Endothelial cell of umbilical vein (primary cell): ENCODE measurements at regions not wholly inside any gene's neighbourhood (a gene's known extent, or its start where the extent isn't known, plus 50 kb on each side); places are given as distances from the start of the nearest gene placed in this dataset.

Experiments used
- BruUV-seq: library from RNA; stranded (reverse); fragments of 400-500 nt; replicated peaks from 2 replicates; lab custom pipeline; 2021; lab: Mats Ljungman, UMichigan
- CTCF ChIA-PET: fragments of 300-600, 350-600 bp; sonication (Branson Sonifier 250); formaldehyde crosslinking; loops from one replicate; lab custom pipeline; 2021; ENCODE audit warnings: antibody characterized with exemption, inconsistent platforms; lab: Charles Lee
- POLR2A ChIA-PET: fragments of 300-600, 350-600 bp; sonication (Branson Sonifier 250); formaldehyde crosslinking; loops from one replicate; lab custom pipeline; 2021; ENCODE audit warnings: antibody characterized with exemption, inconsistent platforms; lab: Charles Lee
- DNase-seq: peaks from one replicate; pipeline ENCODE4 v3.0.0-alpha.2; 2011; ENCODE audit warnings: low read depth, low spot score
- FAIRE-seq: peaks from 2 replicates; lab custom pipeline; 2011; peaks lifted over from hg19 to GRCh38; lab: Jason Lieb, UNC
- H2AFZ ChIP-seq: 2 replicates; pipeline ENCODE4 v1.6.0; 2012; ENCODE audit warnings: low read depth, low read length, control low read depth, inconsistent platforms
- H3K27ac ChIP-seq: 2 replicates; pipeline ENCODE4 v1.5.1; 2011; ENCODE audit warnings: low read depth, mild to moderate bottlenecking, control low read depth, low read length, moderate library complexity; ENCODE audit not compliant: insufficient read depth
- H3K27me3 ChIP-seq, 2 experiments: 2 replicates each; pipeline versions ENCODE4 v1.6.0 to v1.6.1; 2011; ENCODE audit warnings: low read length in 2 of 2, mixed read lengths in 1 of 2; ENCODE audit not compliant: control insufficient read depth in 2 of 2, insufficient read depth in 2 of 2
- H3K36me3 ChIP-seq, 2 experiments: 2 replicates in 1 of 2; 3 replicates in 1 of 2; pipeline ENCODE4 v1.5.1; 2011; ENCODE audit warnings: low read length in 2 of 2, mild to moderate bottlenecking in 1 of 2, moderate library complexity in 1 of 2; ENCODE audit not compliant: control insufficient read depth in 2 of 2, insufficient read depth in 2 of 2; ENCODE audit errors: extremely low read depth in 1 of 2
- H3K4me1 ChIP-seq: 3 replicates; pipeline ENCODE4 v1.5.1; 2011; ENCODE audit warnings: mild to moderate bottlenecking, low read length; ENCODE audit not compliant: control insufficient read depth, insufficient read depth; ENCODE audit errors: extremely low read depth
- H3K4me2 ChIP-seq: 2 replicates; pipeline ENCODE4 v1.6.1; 2011; ENCODE audit warnings: low read length, control low read depth, mixed read lengths; ENCODE audit not compliant: insufficient read depth
- H3K4me3 ChIP-seq, 3 experiments: fragments of 200-600 bp in 1 of 3; sonication (generic), shearing (Covaris generic) in 1 of 3; replicated peaks in 1 of 3; 2 replicates each; pipeline ENCODE4 v1.5.1; 2011 to 2016; ENCODE audit warnings: control low read depth in 3 of 3, low read length in 3 of 3, mild to moderate bottlenecking in 2 of 3, inconsistent platforms in 1 of 3, low read depth in 1 of 3, moderate library complexity in 1 of 3; ENCODE audit not compliant: insufficient read depth in 1 of 3
- H3K79me2 ChIP-seq: 2 replicates; pipeline ENCODE4 v1.6.0; 2012; ENCODE audit warnings: low read length, inconsistent platforms; ENCODE audit not compliant: control insufficient read depth, insufficient read depth
- H3K9ac ChIP-seq: replicated peaks from 2 replicates; pipeline ENCODE3; 2011; ENCODE audit warnings: low read length, control low read depth; ENCODE audit not compliant: insufficient read depth; ENCODE audit errors: extremely low read depth
- H3K9me1 ChIP-seq: replicated peaks from 3 replicates; pipeline ENCODE4 v1.6.0; 2011; ENCODE audit warnings: mild to moderate bottlenecking, low read length; ENCODE audit not compliant: control insufficient read depth, insufficient read depth; ENCODE audit errors: extremely low read depth
- H3K9me3 ChIP-seq: replicated peaks from 2 replicates; pipeline ENCODE4 v1.5.1; 2012; ENCODE audit warnings: low read length, inconsistent platforms; ENCODE audit not compliant: control insufficient read depth, insufficient read depth
- H4K20me1 ChIP-seq: replicated peaks from 2 replicates; pipeline ENCODE3; 2011; ENCODE audit warnings: mild to moderate bottlenecking, low read length; ENCODE audit not compliant: control insufficient read depth, insufficient read depth; ENCODE audit errors: extremely low read depth
- EZH2 ChIP-seq: IDR thresholded peaks from 2 replicates; pipeline ENCODE4 v1.6.1; 2012; ENCODE audit warnings: borderline replicate concordance, low read depth, mild to moderate bottlenecking, moderate library complexity, low read length, inconsistent platforms; ENCODE audit not compliant: severe bottlenecking
- FOS ChIP-seq: IDR thresholded peaks from 2 replicates; pipeline ENCODE4 v1.6.1; 2011; ENCODE audit warnings: mild to moderate bottlenecking, low read length, moderate library complexity, borderline replicate concordance; ENCODE audit not compliant: insufficient read depth
- GATA2 ChIP-seq: IDR thresholded peaks from 2 replicates; pipeline ENCODE4 v1.7.0; 2011; ENCODE audit warnings: low read depth, mild to moderate bottlenecking, moderate library complexity, mixed read lengths, low read length; ENCODE audit not compliant: insufficient read length, insufficient read depth
- JUN ChIP-seq: IDR thresholded peaks from 2 replicates; pipeline ENCODE4 v1.6.1; 2011; ENCODE audit warnings: borderline replicate concordance, low read depth; ENCODE audit not compliant: insufficient read length, insufficient read depth
- MYC ChIP-seq: IDR thresholded peaks from one replicate; pipeline ENCODE4 v1.6.1; 2011; ENCODE audit warnings: mild to moderate bottlenecking, low read depth, low read length
- POLR2A ChIP-seq: IDR thresholded peaks from 2 replicates; pipeline ENCODE4 v1.6.1; 2012; ENCODE audit warnings: low read depth, mild to moderate bottlenecking, control low read depth, low read length
- POLR2AphosphoS5 ChIP-seq: IDR thresholded peaks from 2 replicates; pipeline ENCODE4 v1.6.1; 2012; ENCODE audit warnings: low read depth, mild to moderate bottlenecking, control low read depth, low read length, moderate library complexity; ENCODE audit not compliant: insufficient read depth
- dilution Hi-C: fragments of 300-500 bp; cut with MboI; formaldehyde crosslinking; loops from one replicate; pipeline ENCODE4 v1.15.0; 2019; ENCODE audit warnings: low sequenced_read_pairs; ENCODE audit not compliant: extremely low pct_ligation_motif_present
- intact Hi-C: fragments of 100-400 bp; cut with micrococcal nuclease; formaldehyde crosslinking; loops from one replicate; pipeline ENCODE4 v1.10.0; 2022
- TF ChIP-seq, protein P1 (sequence below): IDR thresholded peaks from 2 replicates; pipeline ENCODE4 v1.6.1; 2011; ENCODE audit not compliant: insufficient read depth, insufficient read length
- TF ChIP-seq, protein P2 (sequence below), 2 donors: IDR thresholded peaks; 1 replicate in 1 of 2; 2 replicates in 1 of 2; pipeline ENCODE4 v1.5.1; 2011; ENCODE audit warnings: low read length in 2 of 2, mild to moderate bottlenecking in 2 of 2, moderate library complexity in 2 of 2, control low read depth in 1 of 2, inconsistent platforms in 1 of 2, low read depth in 1 of 2; ENCODE audit not compliant: insufficient read depth in 1 of 2; ENCODE audit errors: extremely low read depth in 1 of 2

DNA sequence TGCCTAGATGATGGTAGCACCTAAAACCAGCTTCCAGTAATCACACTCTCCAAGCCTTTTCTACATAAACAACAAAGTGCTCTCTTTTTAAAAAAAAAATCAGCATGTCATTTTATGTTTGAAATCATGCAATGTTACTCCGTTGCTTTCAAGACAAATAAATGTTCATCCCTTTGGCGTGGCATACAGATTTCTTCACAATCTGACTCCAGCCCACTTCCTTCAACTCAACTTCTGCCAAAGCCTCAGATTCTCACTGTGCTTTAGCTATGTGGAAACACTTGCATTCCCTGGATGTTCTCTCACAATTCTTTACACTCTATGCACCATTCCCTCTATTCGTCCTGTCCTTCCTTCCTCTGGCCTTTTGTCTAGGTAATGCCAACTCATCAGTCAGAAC lies 206.3 kb upstream of the BLID start:
- Histone ChIP-seq H3K79me2 (no peaks in the 10 kb centered on the region), H3K27ac (no peak overlapping the region), H3K36me3 (no peaks in the 10 kb centered on the region), H3K9me3 (no peaks in the 10 kb centered on the region), H2AFZ (no peak overlapping the region), H3K4me2 (no peak overlapping the region), H3K27me3 (peaks cover 0 to 1% of the 10 kb centered on the region in 2 experiments), H3K4me3 (no peak overlapping the region), H3K4me1 (no peaks in the 10 kb centered on the region), H3K9me1 (no peaks in the 10 kb centered on the region), H3K9ac (no peak overlapping the region), H4K20me1 (no peaks in the 10 kb centered on the region)
- FAIRE-seq: no peak
- TF ChIP-seq, protein P1, sequence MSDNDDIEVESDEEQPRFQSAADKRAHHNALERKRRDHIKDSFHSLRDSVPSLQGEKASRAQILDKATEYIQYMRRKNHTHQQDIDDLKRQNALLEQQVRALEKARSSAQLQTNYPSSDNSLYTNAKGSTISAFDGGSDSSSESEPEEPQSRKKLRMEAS: no peak
- no peak for TF ChIP-seq POLR2A
- TF ChIP-seq FOS: no peak
- TF ChIP-seq MYC: no peak
- TF ChIP-seq POLR2AphosphoS5: no peak
- dilution Hi-C loops: no loop called here
- ChIA-PET CTCF (no interaction called here), POLR2A (no interaction called here)
- intact Hi-C loops: no loop called here
- BruUV-seq: no TSS peak
- DNase-seq: no peak

DNA sequence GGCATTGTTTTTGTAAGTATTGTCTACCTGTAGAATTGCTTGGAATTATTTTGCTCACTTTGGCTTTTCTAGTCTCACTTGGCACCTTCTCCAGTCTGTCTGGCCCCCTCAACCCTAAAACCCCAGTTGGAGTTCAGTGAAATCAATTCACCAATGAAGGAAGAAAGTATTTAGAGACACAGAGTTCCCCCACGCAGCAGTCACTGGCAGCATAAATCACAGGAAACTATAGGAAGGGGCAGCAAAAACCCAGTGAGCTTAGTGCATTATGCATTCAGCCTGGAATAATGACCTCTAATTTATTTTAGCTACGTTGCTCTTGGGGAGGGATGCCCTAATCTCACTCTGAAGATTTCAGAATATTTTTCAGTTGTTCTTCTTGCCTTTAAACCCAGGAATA lies 204.7 kb upstream of the BLID start:
- peaks cover 0 to 1% of the 10 kb centered on the region in 2 experiments for H3K27me3 ChIP-seq
- no peak for FAIRE-seq
- H3K4me2 ChIP-seq: no peak overlapping the region
- dilution Hi-C loops (no loop called here), intact Hi-C loops (no loop called here)
- DNase-seq: no peak
- ChIA-PET CTCF (no interaction called here), POLR2A (no interaction called here)
- no peaks in the 10 kb centered on the region for H3K9me3 ChIP-seq
- no peak overlapping the region for H3K9ac ChIP-seq
- H3K79me2 ChIP-seq: no peaks in the 10 kb centered on the region
- no peak overlapping the region for H3K4me3 ChIP-seq
- no peaks in the 10 kb centered on the region for H3K36me3 ChIP-seq
- no peaks in the 10 kb centered on the region for H3K4me1 ChIP-seq
- H4K20me1 ChIP-seq: no peaks in the 10 kb centered on the region
- BruUV-seq: no TSS peak
- no peaks in the 10 kb centered on the region for H3K9me1 ChIP-seq
- no peak for TF ChIP-seq GATA2
- no peak for TF ChIP-seq POLR2A
- no peak for TF ChIP-seq EZH2
- TF ChIP-seq, protein P2, sequence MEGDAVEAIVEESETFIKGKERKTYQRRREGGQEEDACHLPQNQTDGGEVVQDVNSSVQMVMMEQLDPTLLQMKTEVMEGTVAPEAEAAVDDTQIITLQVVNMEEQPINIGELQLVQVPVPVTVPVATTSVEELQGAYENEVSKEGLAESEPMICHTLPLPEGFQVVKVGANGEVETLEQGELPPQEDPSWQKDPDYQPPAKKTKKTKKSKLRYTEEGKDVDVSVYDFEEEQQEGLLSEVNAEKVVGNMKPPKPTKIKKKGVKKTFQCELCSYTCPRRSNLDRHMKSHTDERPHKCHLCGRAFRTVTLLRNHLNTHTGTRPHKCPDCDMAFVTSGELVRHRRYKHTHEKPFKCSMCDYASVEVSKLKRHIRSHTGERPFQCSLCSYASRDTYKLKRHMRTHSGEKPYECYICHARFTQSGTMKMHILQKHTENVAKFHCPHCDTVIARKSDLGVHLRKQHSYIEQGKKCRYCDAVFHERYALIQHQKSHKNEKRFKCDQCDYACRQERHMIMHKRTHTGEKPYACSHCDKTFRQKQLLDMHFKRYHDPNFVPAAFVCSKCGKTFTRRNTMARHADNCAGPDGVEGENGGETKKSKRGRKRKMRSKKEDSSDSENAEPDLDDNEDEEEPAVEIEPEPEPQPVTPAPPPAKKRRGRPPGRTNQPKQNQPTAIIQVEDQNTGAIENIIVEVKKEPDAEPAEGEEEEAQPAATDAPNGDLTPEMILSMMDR (IDR thresholded peaks at IDR 0.05; ENCODE audit: extremely low read depth in 1 of 2, insufficient read depth in 1 of 2, low read depth in 1 of 2, low read length in 2 of 2): no peak
- TF ChIP-seq JUN: no peak
- TF ChIP-seq, protein P1: no peak
- TF ChIP-seq MYC: no peak
- TF ChIP-seq FOS: no peak
- no peak for TF ChIP-seq POLR2AphosphoS5
- H3K27ac ChIP-seq: no peak overlapping the region
- H2AFZ ChIP-seq: no peak overlapping the region
